Mesothelial cell of epicardium (in vitro differentiated cells): ENCODE measurements at regions not wholly inside any gene's neighbourhood (a gene's known extent, or its start where the extent isn't known, plus 50 kb on each side); places are given as distances from the start of the nearest gene placed in this dataset.

Source experiments
- DNase-seq, 2 experiments: peaks; one replicate each; pipeline ENCODE4 v3.0.0; 2021; ENCODE audit warnings: low spot score in 2 of 2; ENCODE audit not compliant: unreplicated experiment in 2 of 2
- H3K27ac Mint-ChIP-seq: 2 replicates; pipeline ENCODE4 v1.8.0; 2021; ENCODE audit warnings: mixed read lengths
- H3K27me3 Mint-ChIP-seq: 2 replicates; pipeline ENCODE4 v1.8.0; 2021; ENCODE audit warnings: low read depth, mixed read lengths
- H3K36me3 Mint-ChIP-seq: 2 replicates; pipeline ENCODE4 v1.8.0; 2021; ENCODE audit warnings: mixed read lengths
- H3K4me1 Mint-ChIP-seq: 2 replicates; pipeline ENCODE4 v1.8.0; 2021; ENCODE audit warnings: mixed read lengths
- H3K4me3 Mint-ChIP-seq: 2 replicates; pipeline ENCODE4 v1.8.0; 2021; ENCODE audit warnings: mild to moderate bottlenecking, moderate library complexity, mixed read lengths
- H3K9me3 Mint-ChIP-seq: 2 replicates; pipeline ENCODE4 v1.8.0; 2021; ENCODE audit warnings: mixed read lengths
- TF ChIP-seq, protein P1 (sequence below): fragments of 200-600 bp; sonication (generic); IDR thresholded peaks from one replicate; pipeline ENCODE4 v1.5.0; 2021; ENCODE audit warnings: antibody characterized with exemption; ENCODE audit not compliant: unreplicated experiment

DNA sequence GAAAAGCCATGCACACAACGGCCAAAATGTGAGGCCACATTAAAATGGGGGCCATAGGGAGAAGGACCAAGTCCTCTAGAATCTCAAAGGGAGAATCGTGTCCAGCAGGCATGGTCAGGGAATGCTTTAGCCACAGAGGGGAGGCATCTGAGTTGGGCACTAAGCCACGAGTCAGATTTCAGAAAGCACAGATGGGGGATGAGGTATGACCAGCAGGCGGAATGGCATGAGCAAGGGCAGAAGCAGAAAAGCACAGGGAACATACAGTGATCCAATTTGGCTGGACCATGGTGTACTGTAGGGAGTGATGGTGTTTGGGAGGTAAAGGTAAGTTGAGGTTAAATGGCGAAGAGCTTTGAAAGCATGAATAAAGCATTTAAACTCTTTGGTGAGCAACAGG, 214.6 kb downstream of the TLE1 start:
- Mint-ChIP-seq H3K4me1 (peaks cover 23% of the 10 kb centered on the region), H3K27ac (no peak overlapping the region), H3K4me3 (no peak overlapping the region), H3K9me3 (no peaks in the 10 kb centered on the region), H3K27me3 (no peaks in the 10 kb centered on the region), H3K36me3 (no peaks in the 10 kb centered on the region)
- no peak for DNase-seq
- TF ChIP-seq, protein P1, sequence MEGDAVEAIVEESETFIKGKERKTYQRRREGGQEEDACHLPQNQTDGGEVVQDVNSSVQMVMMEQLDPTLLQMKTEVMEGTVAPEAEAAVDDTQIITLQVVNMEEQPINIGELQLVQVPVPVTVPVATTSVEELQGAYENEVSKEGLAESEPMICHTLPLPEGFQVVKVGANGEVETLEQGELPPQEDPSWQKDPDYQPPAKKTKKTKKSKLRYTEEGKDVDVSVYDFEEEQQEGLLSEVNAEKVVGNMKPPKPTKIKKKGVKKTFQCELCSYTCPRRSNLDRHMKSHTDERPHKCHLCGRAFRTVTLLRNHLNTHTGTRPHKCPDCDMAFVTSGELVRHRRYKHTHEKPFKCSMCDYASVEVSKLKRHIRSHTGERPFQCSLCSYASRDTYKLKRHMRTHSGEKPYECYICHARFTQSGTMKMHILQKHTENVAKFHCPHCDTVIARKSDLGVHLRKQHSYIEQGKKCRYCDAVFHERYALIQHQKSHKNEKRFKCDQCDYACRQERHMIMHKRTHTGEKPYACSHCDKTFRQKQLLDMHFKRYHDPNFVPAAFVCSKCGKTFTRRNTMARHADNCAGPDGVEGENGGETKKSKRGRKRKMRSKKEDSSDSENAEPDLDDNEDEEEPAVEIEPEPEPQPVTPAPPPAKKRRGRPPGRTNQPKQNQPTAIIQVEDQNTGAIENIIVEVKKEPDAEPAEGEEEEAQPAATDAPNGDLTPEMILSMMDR: no peak

DNA sequence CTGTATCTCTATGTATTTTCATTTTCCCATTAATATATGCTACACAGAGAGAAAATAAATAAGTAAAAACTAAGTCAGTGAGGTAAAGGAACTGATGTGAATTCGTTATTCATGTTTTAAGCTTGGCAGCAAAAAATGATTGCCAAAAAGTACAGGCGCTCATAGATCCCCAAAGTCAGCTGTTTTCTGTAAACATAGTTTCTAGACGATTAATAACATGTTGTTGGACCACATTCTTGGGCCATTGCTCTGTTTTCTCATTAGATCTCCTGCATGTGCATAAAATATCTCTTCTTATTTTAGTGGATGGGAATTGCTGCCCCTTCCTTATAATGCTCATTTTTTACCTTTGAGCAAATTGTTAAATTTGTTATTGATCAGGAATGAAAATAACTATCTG, 215.2 kb downstream of the TLE1 start:
- Mint-ChIP-seq H3K36me3 (no peaks in the 10 kb centered on the region), H3K27me3 (no peaks in the 10 kb centered on the region), H3K4me3 (no peak overlapping the region), H3K27ac (no peak overlapping the region), H3K9me3 (no peaks in the 10 kb centered on the region), H3K4me1 (peaks cover 23% of the 10 kb centered on the region)
- DNase-seq: no peak
- TF ChIP-seq, protein P1: no peak

DNA sequence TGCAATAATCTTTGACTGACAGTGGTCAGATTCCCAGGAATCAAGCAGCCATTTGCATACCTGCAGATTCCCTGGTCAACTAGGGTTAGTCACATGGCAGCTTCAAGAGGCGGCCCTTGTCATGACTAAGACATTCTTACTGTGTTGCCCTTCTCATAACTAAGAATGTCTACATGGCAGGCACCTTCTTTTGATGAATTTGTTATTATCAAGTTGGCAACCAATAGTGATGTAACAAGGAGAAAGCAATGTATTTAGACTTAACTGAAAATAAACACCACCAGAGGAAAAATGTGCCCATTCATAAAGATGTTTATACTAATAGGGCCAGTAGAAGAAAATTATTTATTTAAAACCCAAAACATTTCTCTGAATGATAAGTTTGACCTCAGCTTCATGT, 215.6 kb downstream of the TLE1 start:
- no peak for DNase-seq
- Mint-ChIP-seq H3K36me3 (no peaks in the 10 kb centered on the region), H3K27ac (no peak overlapping the region), H3K9me3 (no peaks in the 10 kb centered on the region), H3K4me1 (peaks cover 23% of the 10 kb centered on the region), H3K27me3 (no peaks in the 10 kb centered on the region), H3K4me3 (no peak overlapping the region)
- TF ChIP-seq, protein P1: no peak

DNA sequence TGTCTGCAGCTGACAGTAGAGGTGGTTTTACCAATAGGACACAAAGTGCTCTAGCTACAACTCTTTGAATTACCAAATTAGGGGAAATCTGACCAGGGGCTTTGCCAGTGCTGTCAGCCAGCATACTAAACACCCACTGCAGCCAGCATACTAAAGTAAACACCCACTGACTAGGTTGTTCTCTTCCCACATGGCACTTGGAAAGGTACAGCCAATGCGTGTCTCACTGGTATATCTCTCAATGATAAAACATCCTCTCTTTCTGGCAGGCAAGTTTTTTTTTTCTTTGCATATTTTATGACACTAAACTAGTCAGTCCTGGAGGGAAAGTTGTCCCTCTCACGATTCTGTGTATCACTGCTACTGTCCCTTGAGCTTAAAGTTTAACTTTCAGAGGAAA, 216.1 kb downstream of the TLE1 start:
- DNase-seq: no peak
- H3K36me3 Mint-ChIP-seq: no peaks in the 10 kb centered on the region

DNA sequence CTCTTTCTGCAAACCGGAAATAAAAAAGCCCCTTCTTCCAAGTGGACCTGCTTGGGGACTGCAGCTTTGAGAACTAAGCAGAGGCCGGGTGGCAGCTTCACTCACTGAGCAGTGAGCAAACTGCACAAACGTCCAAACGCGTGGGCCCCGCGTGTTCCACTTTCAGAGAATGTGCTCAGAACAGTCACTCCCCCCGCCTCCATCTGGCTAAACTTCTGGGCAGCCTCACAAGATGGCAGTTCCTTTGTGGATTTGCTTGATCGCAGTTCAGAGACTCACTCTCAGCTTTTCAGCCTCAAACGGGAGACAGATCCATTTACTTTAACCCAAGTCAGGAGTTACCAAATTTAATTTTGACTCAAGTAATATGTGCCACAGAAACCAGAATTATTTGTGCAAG, 216.6 kb downstream of the TLE1 start:
- DNase-seq: no peak
- H3K36me3 Mint-ChIP-seq: no peaks in the 10 kb centered on the region
- peaks cover 20% of the 10 kb centered on the region for H3K4me1 Mint-ChIP-seq
- H3K9me3 Mint-ChIP-seq: no peaks in the 10 kb centered on the region
- no peaks in the 10 kb centered on the region for H3K27me3 Mint-ChIP-seq
- no peak overlapping the region for H3K27ac Mint-ChIP-seq
- no peak overlapping the region for H3K4me3 Mint-ChIP-seq
- TF ChIP-seq, protein P1: no peak

More for the DNA sequence above, 216.1 kb downstream of the TLE1 start:
- Mint-ChIP-seq H3K27ac (no peak overlapping the region), H3K27me3 (no peaks in the 10 kb centered on the region), H3K9me3 (no peaks in the 10 kb centered on the region), H3K4me3 (no peak overlapping the region), H3K4me1 (peaks cover 23% of the 10 kb centered on the region)
- TF ChIP-seq, protein P1: no peak

DNA sequence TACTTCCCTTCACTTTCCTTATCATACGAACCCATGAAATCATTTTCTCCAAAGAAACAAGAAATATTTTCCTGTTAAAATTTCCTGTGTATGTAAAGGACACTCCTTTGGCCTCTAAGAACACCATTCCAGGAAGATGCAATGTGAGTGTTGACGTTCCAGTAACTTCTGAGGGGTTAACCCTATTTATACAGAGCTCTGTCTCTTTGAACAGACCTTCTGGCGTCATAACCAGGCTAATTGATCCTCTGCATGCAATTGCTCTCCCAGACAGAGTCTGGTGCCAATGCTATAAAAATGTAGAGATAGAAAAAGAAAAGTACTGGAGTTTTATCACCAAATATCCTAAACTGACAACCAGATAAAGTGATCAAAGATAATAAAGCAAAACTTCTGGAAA, 218.5 kb downstream of the TLE1 start:
- Mint-ChIP-seq H3K9me3 (no peaks in the 10 kb centered on the region), H3K27me3 (no peaks in the 10 kb centered on the region), H3K27ac (peak overlapping the region; percentile 51), H3K4me1 (peaks cover 14% of the 10 kb centered on the region), H3K4me3 (no peak overlapping the region), H3K36me3 (no peaks in the 10 kb centered on the region)
- TF ChIP-seq, protein P1: no peak
- DNase-seq: no peak
